ENCODE measurements at regions not wholly inside any gene's neighbourhood (a gene's known extent, or its start where the extent isn't known, plus 50 kb on each side); places are given as distances from the start of the nearest gene placed in this dataset.

DNA sequence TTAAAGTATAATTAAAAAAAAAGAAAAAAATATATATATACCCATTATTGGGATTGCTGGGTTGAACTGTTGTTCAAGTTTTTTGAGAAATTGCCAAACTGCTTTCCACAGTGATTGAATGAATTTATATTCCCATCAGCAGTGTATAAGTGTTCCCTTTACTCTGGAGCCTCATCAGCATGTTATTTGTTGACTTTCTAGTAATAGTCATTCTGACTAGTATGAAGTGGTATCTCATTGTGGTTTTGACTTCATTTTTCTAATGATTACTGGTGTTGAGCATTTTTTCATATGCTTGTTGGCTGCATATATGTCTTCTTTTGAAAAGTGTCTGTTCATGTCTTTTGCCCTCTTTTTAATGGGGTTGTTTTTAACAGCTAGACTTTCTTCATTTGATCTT is 1260.8 kb upstream of the GJE1 start:
- TF ChIP-seq EZH2 (IDR thresholded peaks at IDR 0.05) (no peak), CTCF (IDR thresholded peaks at IDR 0.05) (no peak)
